ENCODE measurements at regions not wholly inside any gene's neighbourhood (a gene's known extent, or its start where the extent isn't known, plus 50 kb on each side); places are given as distances from the start of the nearest gene placed in this dataset.

GRCh38 chr1:25123551-25123950, 108.8 kb downstream of the SYF2 start:
- Histone ChIP-seq H3K4me3 (ENCODE audit: control extremely low read depth in 1 of 5, extremely low read depth in 1 of 5, insufficient read depth in 1 of 5, low read depth in 2 of 5, low read length in 4 of 5) (no peak overlapping the region), H3K27ac (ENCODE audit: low read length in 2 of 2) (no peak overlapping the region), H3K27me3 (replicated peaks in 1 of 4; ENCODE audit: control extremely low read depth in 1 of 4, control insufficient read depth in 3 of 4, insufficient read depth in 4 of 4, low read length in 3 of 4) (no peaks in the 10 kb centered on the region), H3K9me3 (ENCODE audit: control extremely low read depth in 1 of 3, control insufficient read depth in 2 of 3, insufficient read depth in 1 of 3, low read length in 2 of 3) (no peaks in the 10 kb centered on the region), H3K9ac (ENCODE audit: low read length) (no peak overlapping the region), H4K20me1 (ENCODE audit: control insufficient read depth, insufficient read depth, low read length, poor library complexity, severe bottlenecking) (no peaks in the 10 kb centered on the region), H3K4me2 (replicated peaks; ENCODE audit: low read depth, low read length, poor library complexity, severe bottlenecking) (no peak overlapping the region), H3K36me3 (replicated peaks in 1 of 2; ENCODE audit: control extremely low read depth in 1 of 2, control insufficient read depth in 1 of 2, extremely low read depth in 1 of 2, insufficient read depth in 2 of 2, low read length in 1 of 2) (no peaks in the 10 kb centered on the region), H2AFZ (ENCODE audit: insufficient read depth, low read depth, low read length, poor library complexity, severe bottlenecking) (no peak overlapping the region), H3K4me1 (ENCODE audit: control insufficient read depth in 2 of 2, insufficient read depth in 2 of 2, low read length in 2 of 2) (peaks cover 0 to 4% of the 10 kb centered on the region in 2 donors), H3K79me2 (ENCODE audit: control insufficient read depth, insufficient read depth, low read length) (no peaks in the 10 kb centered on the region)
- H3K27me3 Mint-ChIP-seq, result no peaks in the 10 kb centered on the region
- intact Hi-C loops (cut with micrococcal nuclease), result no loop called here
- TF ChIP-seq EZH2 (IDR thresholded peaks at IDR 0.05; ENCODE audit: borderline replicate concordance, insufficient read depth, low read depth, low read length, poor library complexity, severe bottlenecking) (no peak), CTCF (IDR thresholded peaks at IDR 0.05) (no peak)
- WGBS (ENCODE audit: insufficient coverage), result no CpG with 5 or more reads among the region's 3 CpGs
- ATAC-seq (ENCODE audit: low read depth) (no peak), DNase-seq (no peak)
- no peaks in the 10 kb centered on the region for H3K9me3 Mint-ChIP-seq (ENCODE audit: insufficient read depth)
- H3K4me1 Mint-ChIP-seq, result peaks cover 6% of the 10 kb centered on the region
- CTCF ChIA-PET, result interaction anchor here (0.5 kb wide), 1 partner anchor 296 kb away, joined by 4 read pairs; no protein-coding TSS in a partner anchor
- no peak overlapping the region for H3K27ac Mint-ChIP-seq
- H3K4me3 Mint-ChIP-seq, result no peak overlapping the region
- POLR2A ChIA-PET, result interaction anchor here (0.7 kb wide), 1 partner anchor 194 kb away, joined by 3 read pairs; no protein-coding TSS in a partner anchor

- Histone ChIP-seq H3K9ac (ENCODE audit: low read length) (no peak overlapping the region), H3K4me1 (ENCODE audit: control insufficient read depth in 2 of 2, insufficient read depth in 2 of 2, low read length in 2 of 2) (peaks cover 0 to 4% of the 10 kb centered on the region in 2 donors), H3K4me3 (ENCODE audit: control extremely low read depth in 1 of 5, extremely low read depth in 1 of 5, insufficient read depth in 1 of 5, low read depth in 2 of 5, low read length in 4 of 5) (no peak overlapping the region), H3K36me3 (replicated peaks in 1 of 2; ENCODE audit: control extremely low read depth in 1 of 2, control insufficient read depth in 1 of 2, extremely low read depth in 1 of 2, insufficient read depth in 2 of 2, low read length in 1 of 2) (no peaks in the 10 kb centered on the region), H4K20me1 (ENCODE audit: control insufficient read depth, insufficient read depth, low read length, poor library complexity, severe bottlenecking) (no peaks in the 10 kb centered on the region), H3K27me3 (replicated peaks in 1 of 4; ENCODE audit: control extremely low read depth in 1 of 4, control insufficient read depth in 3 of 4, insufficient read depth in 4 of 4, low read length in 3 of 4) (no peaks in the 10 kb centered on the region), H3K9me3 (ENCODE audit: control extremely low read depth in 1 of 3, control insufficient read depth in 2 of 3, insufficient read depth in 1 of 3, low read length in 2 of 3) (no peaks in the 10 kb centered on the region), H3K4me2 (replicated peaks; ENCODE audit: low read depth, low read length, poor library complexity, severe bottlenecking) (no peak overlapping the region), H3K79me2 (ENCODE audit: control insufficient read depth, insufficient read depth, low read length) (no peaks in the 10 kb centered on the region), H2AFZ (ENCODE audit: insufficient read depth, low read depth, low read length, poor library complexity, severe bottlenecking) (no peak overlapping the region), H3K27ac (ENCODE audit: low read length in 2 of 2) (no peak overlapping the region)
- POLR2A ChIA-PET, result interaction anchor here (0.7 kb wide), 1 partner anchor 193 kb away, joined by 3 read pairs; no protein-coding TSS in a partner anchor
- 86% methylated on average over 5 of the region's 5 CpGs for WGBS (ENCODE audit: insufficient coverage)
- TF ChIP-seq CTCF (IDR thresholded peaks at IDR 0.05), result no peak
- TF ChIP-seq EZH2 (IDR thresholded peaks at IDR 0.05; ENCODE audit: borderline replicate concordance, insufficient read depth, low read depth, low read length, poor library complexity, severe bottlenecking), result no peak
- intact Hi-C loops (cut with micrococcal nuclease), result no loop called here
- Mint-ChIP-seq H3K4me1 (peaks cover 6% of the 10 kb centered on the region), H3K9me3 (ENCODE audit: insufficient read depth) (no peaks in the 10 kb centered on the region), H3K4me3 (no peak overlapping the region), H3K27ac (no peak overlapping the region), H3K27me3 (no peaks in the 10 kb centered on the region)
- no peak for DNase-seq
- CTCF ChIA-PET, result interaction anchor here (0.6 to 1.5 kb wide), 3 partner anchors 21 to 275 kb away, joined by 3 to 4 read pairs (median 3); no protein-coding TSS in a partner anchor
- ATAC-seq (ENCODE audit: low read depth), result no peak
These were observed 109.6 kb downstream of the SYF2 start for GRCh38 chr1:25122747-25123146.
